GM12878 (cell line): ENCODE measurements at regions not wholly inside any gene's neighbourhood (a gene's known extent, or its start where the extent isn't known, plus 50 kb on each side); places are given as distances from the start of the nearest gene placed in this dataset.

Source experiments
- ATAC-seq: fragments of 200-7000 bp; cut with Tn5 transposase; 3 replicates; pipeline ENCODE4 v1.9.1; 2020; ENCODE audit warnings: mild to moderate bottlenecking, moderate library complexity
- BruUV-seq: library from RNA; stranded (reverse); fragments of 400-500 nt; replicated peaks from 2 replicates; lab custom pipeline; 2021; lab: Mats Ljungman, UMichigan
- CTCF ChIA-PET: fragments of 300-600 bp; sonication (Branson Sonifier 250); formaldehyde crosslinking; extraction: SDS; loops from one replicate; lab custom pipeline; 2021; ENCODE audit warnings: inconsistent platforms; lab: Yijun Ruan, JAX
- POLR2A ChIA-PET: fragments of 350-600 bp; formaldehyde crosslinking; extraction: SDS; loops from one replicate; lab custom pipeline; 2021; ENCODE audit warnings: inconsistent platforms; lab: Charles Lee
- RAD21 ChIA-PET: fragments of 300-600 bp; sonication (Branson Sonifier 250); formaldehyde crosslinking; loops from one replicate; lab custom pipeline; 2023; ENCODE audit warnings: antibody characterized with exemption; ENCODE audit not compliant: unreplicated experiment; lab: Charles Lee
- SMC1A ChIA-PET: fragments of 300-600 bp; sonication (Branson Sonifier 250); formaldehyde crosslinking; loops from one replicate; lab custom pipeline; 2023; ENCODE audit not compliant: unreplicated experiment, uncharacterized antibody; lab: Charles Lee
- DNase-seq: peaks from one replicate; pipeline ENCODE4 v3.0.0-alpha.2; 2011; ENCODE audit warnings: low read depth, low spot score
- FAIRE-seq: peaks from 3 replicates; lab custom pipeline; 2011; peaks lifted over from hg19 to GRCh38; lab: Jason Lieb, UNC
- H2AFZ ChIP-seq: 2 replicates; pipeline ENCODE4 v1.6.0; 2011; ENCODE audit warnings: low read depth, low read length, control low read depth; ENCODE audit not compliant: control insufficient read depth
- H3K27ac ChIP-seq: 2 replicates; pipeline ENCODE4 v1.5.1; 2011; ENCODE audit warnings: control low read depth; ENCODE audit not compliant: control insufficient read depth, insufficient read depth
- H3K27me3 ChIP-seq, 2 experiments: replicated peaks in 1 of 2; 2 replicates each; pipeline versions ENCODE4 v1.6.0 to v1.6.1; 2011; ENCODE audit warnings: low read length in 1 of 2; ENCODE audit not compliant: control insufficient read depth in 2 of 2, insufficient read depth in 2 of 2
- H3K36me3 ChIP-seq, 2 experiments: 2 replicates each; pipeline ENCODE4 v1.5.1; 2011; ENCODE audit warnings: low read length in 1 of 2; ENCODE audit not compliant: control insufficient read depth in 2 of 2, insufficient read depth in 2 of 2
- H3K4me1 ChIP-seq: 2 replicates; pipeline ENCODE4 v1.6.1; 2011; ENCODE audit warnings: mild to moderate bottlenecking, low read length, moderate library complexity, mixed read lengths; ENCODE audit not compliant: control insufficient read depth, insufficient read depth
- H3K4me2 ChIP-seq: 2 replicates; pipeline ENCODE4 v1.6.0; 2011; ENCODE audit warnings: control low read depth; ENCODE audit not compliant: control insufficient read depth, insufficient read depth
- H3K4me3 ChIP-seq: fragments of 200-600 bp; sonication (generic); 2 replicates; pipeline ENCODE4 v1.5.1; 2016
- H3K79me2 ChIP-seq: 2 replicates; pipeline ENCODE4 v1.6.0; 2011; ENCODE audit warnings: low read length; ENCODE audit not compliant: control insufficient read depth, insufficient read depth
- H3K9ac ChIP-seq: 2 replicates; pipeline ENCODE4 v1.8.0; 2011; ENCODE audit warnings: low read length, control low read depth, mixed read lengths; ENCODE audit not compliant: control insufficient read depth, insufficient read depth
- H3K9me3 ChIP-seq: replicated peaks from 3 replicates; pipeline ENCODE4 v1.5.1; 2011; ENCODE audit warnings: mild to moderate bottlenecking, low read length; ENCODE audit not compliant: control insufficient read depth, insufficient read depth
- H4K20me1 ChIP-seq: 2 replicates; pipeline ENCODE4 v1.6.0; 2011; ENCODE audit not compliant: control insufficient read depth, insufficient read depth
- BCL3 ChIP-seq: IDR thresholded peaks from 2 replicates; pipeline ENCODE4 v1.6.1; 2011; ENCODE audit warnings: borderline replicate concordance, low read depth, mild to moderate bottlenecking, moderate library complexity, low read length; ENCODE audit not compliant: insufficient read depth, poor library complexity, severe bottlenecking
- CTCF ChIP-seq, 3 experiments: IDR thresholded peaks in 2 of 3; conservative IDR thresholded peaks in 1 of 3; 2 replicates each; pipeline ENCODE4 v1.5.1; 2011; ENCODE audit warnings: low read depth in 3 of 3, low read length in 3 of 3, mild to moderate bottlenecking in 3 of 3, control low read depth in 2 of 3, moderate library complexity in 2 of 3, inconsistent platforms in 1 of 3, mixed read lengths in 1 of 3; ENCODE audit not compliant: control insufficient read depth in 2 of 3, insufficient read depth in 1 of 3; ENCODE audit errors: extremely low read depth in 1 of 3
- ELK1 ChIP-seq: IDR thresholded peaks from 2 replicates; pipeline ENCODE4 v1.6.1; 2012; ENCODE audit warnings: low read depth, low read length, improper control_type of control experiment
- FOS ChIP-seq: IDR thresholded peaks from 3 replicates; pipeline ENCODE4 v1.6.1; 2011; ENCODE audit warnings: borderline replicate concordance; ENCODE audit not compliant: insufficient read length; ENCODE audit errors: extremely low read depth
- JUND ChIP-seq: IDR thresholded peaks from 2 replicates; pipeline ENCODE4 v1.6.1; 2012; ENCODE audit warnings: low read depth, mild to moderate bottlenecking, low read length, improper control_type of control experiment, moderate library complexity
- LARP7 ChIP-seq: fragments of 450-650 bp; IDR thresholded peaks from 2 replicates; pipeline ENCODE4 v1.6.1; 2017; ENCODE audit warnings: mild to moderate bottlenecking
- MYB ChIP-seq: fragments of 150-350 bp; IDR thresholded peaks from 2 replicates; pipeline ENCODE4 v1.6.1; 2014; ENCODE audit warnings: mild to moderate bottlenecking, low read depth, low read length, borderline replicate concordance
- POLR2A ChIP-seq: IDR thresholded peaks from 2 replicates; pipeline ENCODE4 v1.6.1; 2011; ENCODE audit warnings: low read depth, mild to moderate bottlenecking, low read length
- RAD51 ChIP-seq: fragments of 450-650 bp; IDR thresholded peaks from 2 replicates; pipeline ENCODE4 v1.6.1; 2016; ENCODE audit warnings: moderate library complexity, mild to moderate bottlenecking, inconsistent platforms
- RCOR1 ChIP-seq: conservative IDR thresholded peaks from 2 replicates; pipeline ENCODE4 v1.6.1; 2012; ENCODE audit warnings: low read depth, low read length, improper control_type of control experiment
- TARDBP ChIP-seq: IDR thresholded peaks from 2 replicates; pipeline ENCODE4 v1.6.1; 2016; ENCODE audit warnings: borderline replicate concordance
- ZBTB4 ChIP-seq: fragments of 450-650 bp; formaldehyde crosslinking; IDR thresholded peaks from 2 replicates; pipeline ENCODE4 v1.4.0; 2022; ENCODE audit warnings: mild to moderate bottlenecking, moderate library complexity
- ZNF592 ChIP-seq: fragments of 450-650 bp; IDR thresholded peaks from 2 replicates; pipeline ENCODE4 v1.6.1; 2017; ENCODE audit warnings: mild to moderate bottlenecking, moderate library complexity
- WGBS: methylation state at CpG from one replicate; pipeline ENCODE4 v1.1.6; 2016; ENCODE audit warnings: low lambda C conversion rate; ENCODE audit not compliant: insufficient replicate concordance, insufficient coverage; ENCODE audit errors: missing lambda C conversion rate; 5-methylcytosine and 5-hydroxymethylcytosine counted together
- in situ Hi-C: fragments of 300-500 bp; cut with MboI; formaldehyde crosslinking; loops from 9 replicates; pipeline ENCODE4 v1.14.3; 2018; ENCODE audit warnings: mixed read lengths
- intact Hi-C: fragments of 100-400 bp; cut with micrococcal nuclease; formaldehyde crosslinking; loops from one replicate; pipeline ENCODE4 v1.14.2; 2022; ENCODE audit not compliant: unreplicated experiment

- no peak overlapping the region for H3K4me2 ChIP-seq
- ChIA-PET CTCF (no interaction called here), POLR2A (no interaction called here), RAD21 (no interaction called here), SMC1A (no interaction called here)
- H3K4me3 ChIP-seq, result no peak overlapping the region
- intact Hi-C loops (no loop called here), in situ Hi-C loops (no loop called here)
- no peaks in the 10 kb centered on the region for H3K9me3 ChIP-seq
- H3K9ac ChIP-seq, result no peak overlapping the region
- no TSS peak for BruUV-seq
- DNase-seq (no peak), FAIRE-seq (no peak), ATAC-seq (no peak)
- no peaks in the 10 kb centered on the region for H3K27me3 ChIP-seq
- no peak overlapping the region for H2AFZ ChIP-seq
- no peak overlapping the region for H3K27ac ChIP-seq
- WGBS, result 25% methylated on average over 2 of the region's 2 CpGs
- no peaks in the 10 kb centered on the region for H3K79me2 ChIP-seq
- H3K4me1 ChIP-seq, result no peaks in the 10 kb centered on the region
- no peaks in the 10 kb centered on the region for H4K20me1 ChIP-seq
- no peaks in the 10 kb centered on the region for H3K36me3 ChIP-seq
- TF ChIP-seq CTCF (IDR thresholded peaks at IDR 0.05 in 2 of 3, conservative IDR thresholded peaks at IDR 0.05 in 1 of 3; ENCODE audit: control insufficient read depth in 2 of 3, extremely low read depth in 1 of 3, insufficient read depth in 1 of 3, low read depth in 3 of 3, low read length in 3 of 3), result no peak
- TF ChIP-seq BCL3, result no peak
- no peak for TF ChIP-seq JUND
- no peak for TF ChIP-seq MYB
- no peak for TF ChIP-seq ELK1
- TF ChIP-seq LARP7, result no peak
- TF ChIP-seq TARDBP, result no peak
- no peak for TF ChIP-seq ZBTB4
- TF ChIP-seq RAD51, result no peak
- TF ChIP-seq ZNF592, result no peak
- no peak for TF ChIP-seq RCOR1
- TF ChIP-seq FOS, result no peak
- TF ChIP-seq POLR2A, result no peak
These were observed 119.3 kb upstream of the SEMA3D start for GRCh38 chr7:85306115-85306514.
